BE2C (cell line): ENCODE measurements at regions not wholly inside any gene's neighbourhood (a gene's known extent, or its start where the extent isn't known, plus 50 kb on each side); places are given as distances from the start of the nearest gene placed in this dataset.

Experiments
- DNase-seq: peaks from one replicate; pipeline ENCODE4 v3.0.0-alpha.2; 2020
- H3K27me3 ChIP-seq: fragments of 250-450 bp; sonication (Bioruptor Pico); 2 replicates; pipeline ENCODE4 v1.5.1; 2020; ENCODE audit warnings: mild to moderate bottlenecking
- H3K36me3 ChIP-seq: fragments of 250-450 bp; sonication (Bioruptor Pico); 2 replicates; pipeline ENCODE4 v1.5.1; 2020; ENCODE audit warnings: mild to moderate bottlenecking
- H3K4me1 ChIP-seq: fragments of 250-450 bp; sonication (Bioruptor Pico); 2 replicates; pipeline ENCODE4 v1.5.1; 2020
- H3K4me3 ChIP-seq: 2 replicates; pipeline ENCODE4 v1.5.1; 2011; ENCODE audit warnings: low read depth, low read length
- H3K9me3 ChIP-seq: fragments of 250-450 bp; sonication (Bioruptor Pico); 2 replicates; pipeline ENCODE4 v1.5.1; 2020
- CTCF ChIP-seq: IDR thresholded peaks from 2 replicates; pipeline ENCODE4 v1.5.1; 2012; ENCODE audit warnings: mild to moderate bottlenecking, low read depth, low read length

GRCh38 chr19:28523619-28524018 is 689.3 kb downstream of the UQCRFS1 start:
- no peak for TF ChIP-seq CTCF
- Histone ChIP-seq H3K27me3 (no peaks in the 10 kb centered on the region), H3K4me1 (no peaks in the 10 kb centered on the region), H3K36me3 (no peaks in the 10 kb centered on the region), H3K4me3 (no peak overlapping the region), H3K9me3 (no peaks in the 10 kb centered on the region; the same call in 1 of the 2 replicates)
- no peak for DNase-seq

GRCh38 chr19:28522545-28522922 is 690.4 kb downstream of the UQCRFS1 start:
- Histone ChIP-seq H3K36me3 (no peaks in the 10 kb centered on the region), H3K9me3 (no peaks in the 10 kb centered on the region; the same call in 1 of the 2 replicates), H3K4me1 (no peaks in the 10 kb centered on the region), H3K4me3 (no peak overlapping the region), H3K27me3 (no peaks in the 10 kb centered on the region)
- no peak for TF ChIP-seq CTCF
- no peak for DNase-seq

- Histone ChIP-seq H3K9me3 (no peaks in the 10 kb centered on the region; the same call in 1 of the 2 replicates), H3K4me1 (no peaks in the 10 kb centered on the region), H3K4me3 (no peak overlapping the region), H3K27me3 (no peaks in the 10 kb centered on the region), H3K36me3 (no peaks in the 10 kb centered on the region)
- DNase-seq = no peak
- no peak for TF ChIP-seq CTCF
Measured at GRCh38 chr19:28521614-28522544, 691.1 kb downstream of the UQCRFS1 start.

- no peaks in the 10 kb centered on the region for H3K27me3 ChIP-seq
- DNase-seq = no peak
- H3K9me3 ChIP-seq = no peaks in the 10 kb centered on the region; the same call in 1 of the 2 replicates
- H3K4me1 ChIP-seq = no peaks in the 10 kb centered on the region
- no peak for TF ChIP-seq CTCF
- H3K4me3 ChIP-seq = no peak overlapping the region
- H3K36me3 ChIP-seq = no peaks in the 10 kb centered on the region
Measured at GRCh38 chr19:28520998-28521568, 691.9 kb downstream of the UQCRFS1 start.

GRCh38 chr19:28519952-28520861 is 692.7 kb downstream of the UQCRFS1 start:
- TF ChIP-seq CTCF = no peak
- Histone ChIP-seq H3K27me3 (no peaks in the 10 kb centered on the region), H3K4me1 (no peaks in the 10 kb centered on the region), H3K9me3 (no peaks in the 10 kb centered on the region; the same call in 1 of the 2 replicates), H3K36me3 (no peaks in the 10 kb centered on the region), H3K4me3 (no peak overlapping the region)
- no peak for DNase-seq
